Liver (tissue), 7 donors: ENCODE measurements at regions not wholly inside any gene's neighbourhood (a gene's known extent, or its start where the extent isn't known, plus 50 kb on each side); places are given as distances from the start of the nearest gene placed in this dataset.

ENCODE experiments used
- DNase-seq: peaks from one replicate; pipeline ENCODE4 v3.0.0-alpha.2; 2017; ENCODE audit warnings: low spot score
- H3K27ac ChIP-seq, 2 donors: one replicate each; pipeline ENCODE4 v1.7.0; 2013; ENCODE audit warnings: inconsistent platforms in 2 of 2, low read length in 2 of 2, control low read depth in 1 of 2, low read depth in 1 of 2, mild to moderate bottlenecking in 1 of 2
- H3K27me3 ChIP-seq, 4 donors: one replicate each; pipeline versions ENCODE4 v1.6.1 to v1.7.0; 2013; ENCODE audit warnings: low read length in 3 of 4, inconsistent platforms in 1 of 4, mild to moderate bottlenecking in 1 of 4, moderate library complexity in 1 of 4; ENCODE audit not compliant: control insufficient read depth in 4 of 4, insufficient read depth in 4 of 4
- H3K36me3 ChIP-seq, 4 donors: one replicate each; pipeline versions ENCODE4 v1.6.1 to v1.7.0; 2013; ENCODE audit warnings: low read length in 3 of 4, mild to moderate bottlenecking in 3 of 4, low read depth in 1 of 4, moderate library complexity in 1 of 4; ENCODE audit not compliant: control insufficient read depth in 4 of 4, insufficient read depth in 3 of 4
- H3K4me1 ChIP-seq, 4 donors: one replicate each; pipeline versions ENCODE4 v1.6.1 to v1.7.0; 2013; ENCODE audit warnings: low read length in 3 of 4, mild to moderate bottlenecking in 3 of 4, moderate library complexity in 1 of 4; ENCODE audit not compliant: control insufficient read depth in 4 of 4, insufficient read depth in 4 of 4
- H3K4me3 ChIP-seq, 3 donors: one replicate each; pipeline versions ENCODE4 v1.6.1 to v1.7.0; 2013; ENCODE audit warnings: low read length in 3 of 3, control low read depth in 1 of 3, low read depth in 1 of 3, mild to moderate bottlenecking in 1 of 3
- H3K9ac ChIP-seq, 2 donors: one replicate each; pipeline ENCODE4 v1.7.0; 2013; ENCODE audit warnings: low read length in 2 of 2, mild to moderate bottlenecking in 2 of 2, moderate library complexity in 2 of 2, control low read depth in 1 of 2, low read depth in 1 of 2
- H3K9me3 ChIP-seq, 4 donors: one replicate each; pipeline versions ENCODE4 v1.6.1 to v1.7.0; 2013; ENCODE audit warnings: low read length in 3 of 4; ENCODE audit not compliant: control insufficient read depth in 4 of 4
- FOXA1 ChIP-seq: IDR thresholded peaks from 2 replicates; pipeline ENCODE4 v1.6.1; 2016; ENCODE audit warnings: antibody characterized with exemption
- FOXA2 ChIP-seq: IDR thresholded peaks from 2 replicates; pipeline ENCODE4 v1.6.1; 2016; ENCODE audit warnings: antibody characterized with exemption
- GABPA ChIP-seq, 2 donors: IDR thresholded peaks in 1 of 2; conservative IDR thresholded peaks in 1 of 2; 2 replicates each; pipeline ENCODE4 v1.6.1; 2016; ENCODE audit warnings: antibody characterized with exemption in 2 of 2, mild to moderate bottlenecking in 1 of 2, moderate library complexity in 1 of 2
- HNF4A ChIP-seq, 2 donors: conservative IDR thresholded peaks; 2 replicates each; pipeline ENCODE4 v1.6.1; 2016; ENCODE audit warnings: antibody characterized with exemption in 2 of 2, mild to moderate bottlenecking in 2 of 2
- HNF4G ChIP-seq: IDR thresholded peaks from 2 replicates; pipeline ENCODE4 v1.6.1; 2016; ENCODE audit warnings: antibody characterized with exemption
- JUND ChIP-seq, 2 donors: IDR thresholded peaks; 2 replicates each; pipeline ENCODE4 v1.6.1; 2016; ENCODE audit warnings: antibody characterized with exemption in 2 of 2
- NR2F2 ChIP-seq: IDR thresholded peaks from 2 replicates; pipeline ENCODE4 v1.6.1; 2016; ENCODE audit warnings: antibody characterized with exemption
- RXRA ChIP-seq, 2 donors: IDR thresholded peaks; 2 replicates each; pipeline ENCODE4 v1.6.1; 2017 to 2018; ENCODE audit warnings: antibody characterized with exemption in 2 of 2, mild to moderate bottlenecking in 1 of 2
- SP1 ChIP-seq: IDR thresholded peaks from 2 replicates; pipeline ENCODE4 v1.6.1; 2018; ENCODE audit warnings: antibody characterized with exemption, mild to moderate bottlenecking
- TAF1 ChIP-seq: conservative IDR thresholded peaks from 2 replicates; pipeline ENCODE4 v1.6.1; 2016; ENCODE audit warnings: antibody characterized with exemption, mild to moderate bottlenecking
- YY1 ChIP-seq: IDR thresholded peaks from 2 replicates; pipeline ENCODE4 v1.6.1; 2016; ENCODE audit warnings: antibody characterized with exemption, mild to moderate bottlenecking
- ZBTB33 ChIP-seq: IDR thresholded peaks from 2 replicates; pipeline ENCODE4 v1.6.1; 2016; ENCODE audit warnings: antibody characterized with exemption
- WGBS: extraction: QIAGEN DNeasy Blood & Tissue Kit; methylation state at CpG from one replicate; pipeline ENCODE4 v1.1.7; 2013; 5-methylcytosine and 5-hydroxymethylcytosine counted together
- TF ChIP-seq, protein P1 (sequence below): IDR thresholded peaks from 2 replicates; pipeline ENCODE4 v1.6.1; 2016; ENCODE audit warnings: antibody characterized with exemption, mild to moderate bottlenecking
- TF ChIP-seq, protein P2 (sequence below): IDR thresholded peaks from 2 replicates; pipeline ENCODE4 v1.6.1; 2016; ENCODE audit warnings: antibody characterized with exemption
- TF ChIP-seq, protein P3 (sequence below): IDR thresholded peaks from 2 replicates; pipeline ENCODE4 v1.6.1; 2016; ENCODE audit warnings: antibody characterized with exemption
- donor health status: healthy.
- donor health status: healthy.
- donor health status: healthy.
- donor health status: healthy.

DNA sequence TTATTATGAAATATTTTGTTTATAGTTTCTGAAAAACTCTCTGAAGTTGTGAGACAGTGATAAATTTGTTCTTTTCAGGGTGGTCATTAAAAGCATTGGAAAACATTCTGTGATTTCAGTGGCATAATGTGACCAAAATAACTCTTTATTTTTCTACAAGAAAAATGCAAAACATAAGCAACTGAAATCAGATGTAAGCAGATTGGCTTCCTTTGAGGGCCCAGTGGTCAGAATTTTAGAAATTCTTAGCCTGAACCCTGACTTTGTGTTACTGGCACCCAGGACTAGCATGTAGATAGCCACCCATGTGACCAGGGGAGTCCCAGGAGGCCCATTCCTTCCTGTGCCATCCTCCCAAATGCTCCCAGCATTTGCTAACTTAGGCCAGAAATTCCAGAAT lies 145.6 kb upstream of the SLC38A2 start:
- H3K27ac ChIP-seq = no peak overlapping the region
- peaks cover 0 to 4% (median 0%) of the 10 kb centered on the region in 4 donors for H3K4me1 ChIP-seq
- no peaks in the 10 kb centered on the region for H3K36me3 ChIP-seq
- H3K4me3 ChIP-seq = no peak overlapping the region
- H3K9me3 ChIP-seq = no peaks in the 10 kb centered on the region
- H3K27me3 ChIP-seq = no peaks in the 10 kb centered on the region
- TF ChIP-seq TAF1 (no peak), NR2F2 (peak; percentile 49), ZBTB33 (no peak), GABPA (IDR thresholded peaks at IDR 0.05 in 1 of 2, conservative IDR thresholded peaks at IDR 0.05 in 1 of 2) (no peak), FOXA2 (no peak)
- no peak overlapping the region for H3K9ac ChIP-seq
- no peak for DNase-seq

DNA sequence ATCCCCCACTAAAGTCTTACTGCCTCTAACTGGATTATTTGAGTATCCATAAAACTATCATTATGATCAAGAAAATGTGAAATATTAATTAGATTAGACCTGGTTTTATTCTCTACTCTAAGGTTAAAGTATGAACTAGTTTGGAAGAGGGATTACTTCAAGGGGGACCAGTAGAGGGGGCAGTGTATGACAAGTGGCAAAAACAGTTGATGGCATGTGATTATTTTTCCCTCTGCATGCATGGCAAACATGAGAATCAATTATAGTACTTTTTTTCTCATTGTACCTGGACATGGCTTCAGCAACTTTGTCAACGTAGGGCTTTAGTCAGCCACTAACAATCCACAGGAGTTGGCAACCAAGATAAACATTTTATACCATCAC lies 145.0 kb upstream of the SLC38A2 start:
- TF ChIP-seq, protein P1, sequence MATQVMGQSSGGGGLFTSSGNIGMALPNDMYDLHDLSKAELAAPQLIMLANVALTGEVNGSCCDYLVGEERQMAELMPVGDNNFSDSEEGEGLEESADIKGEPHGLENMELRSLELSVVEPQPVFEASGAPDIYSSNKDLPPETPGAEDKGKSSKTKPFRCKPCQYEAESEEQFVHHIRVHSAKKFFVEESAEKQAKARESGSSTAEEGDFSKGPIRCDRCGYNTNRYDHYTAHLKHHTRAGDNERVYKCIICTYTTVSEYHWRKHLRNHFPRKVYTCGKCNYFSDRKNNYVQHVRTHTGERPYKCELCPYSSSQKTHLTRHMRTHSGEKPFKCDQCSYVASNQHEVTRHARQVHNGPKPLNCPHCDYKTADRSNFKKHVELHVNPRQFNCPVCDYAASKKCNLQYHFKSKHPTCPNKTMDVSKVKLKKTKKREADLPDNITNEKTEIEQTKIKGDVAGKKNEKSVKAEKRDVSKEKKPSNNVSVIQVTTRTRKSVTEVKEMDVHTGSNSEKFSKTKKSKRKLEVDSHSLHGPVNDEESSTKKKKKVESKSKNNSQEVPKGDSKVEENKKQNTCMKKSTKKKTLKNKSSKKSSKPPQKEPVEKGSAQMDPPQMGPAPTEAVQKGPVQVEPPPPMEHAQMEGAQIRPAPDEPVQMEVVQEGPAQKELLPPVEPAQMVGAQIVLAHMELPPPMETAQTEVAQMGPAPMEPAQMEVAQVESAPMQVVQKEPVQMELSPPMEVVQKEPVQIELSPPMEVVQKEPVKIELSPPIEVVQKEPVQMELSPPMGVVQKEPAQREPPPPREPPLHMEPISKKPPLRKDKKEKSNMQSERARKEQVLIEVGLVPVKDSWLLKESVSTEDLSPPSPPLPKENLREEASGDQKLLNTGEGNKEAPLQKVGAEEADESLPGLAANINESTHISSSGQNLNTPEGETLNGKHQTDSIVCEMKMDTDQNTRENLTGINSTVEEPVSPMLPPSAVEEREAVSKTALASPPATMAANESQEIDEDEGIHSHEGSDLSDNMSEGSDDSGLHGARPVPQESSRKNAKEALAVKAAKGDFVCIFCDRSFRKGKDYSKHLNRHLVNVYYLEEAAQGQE = no peak
- no peak for TF ChIP-seq FOXA2
- TF ChIP-seq ZBTB33 = no peak
- TF ChIP-seq FOXA1 = no peak
- TF ChIP-seq HNF4G = no peak
- no peak for TF ChIP-seq RXRA (IDR thresholded peaks at IDR 0.05)
- TF ChIP-seq JUND (IDR thresholded peaks at IDR 0.05) = no peak
- TF ChIP-seq, protein P2, sequence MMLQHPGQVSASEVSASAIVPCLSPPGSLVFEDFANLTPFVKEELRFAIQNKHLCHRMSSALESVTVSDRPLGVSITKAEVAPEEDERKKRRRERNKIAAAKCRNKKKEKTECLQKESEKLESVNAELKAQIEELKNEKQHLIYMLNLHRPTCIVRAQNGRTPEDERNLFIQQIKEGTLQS = no peak
- no peak for TF ChIP-seq YY1
- no peak for TF ChIP-seq SP1
- no peak for TF ChIP-seq HNF4A (conservative IDR thresholded peaks at IDR 0.05)
- TF ChIP-seq, protein P3, sequence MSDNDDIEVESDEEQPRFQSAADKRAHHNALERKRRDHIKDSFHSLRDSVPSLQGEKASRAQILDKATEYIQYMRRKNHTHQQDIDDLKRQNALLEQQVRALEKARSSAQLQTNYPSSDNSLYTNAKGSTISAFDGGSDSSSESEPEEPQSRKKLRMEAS = no peak
- TF ChIP-seq NR2F2 = no peak
- DNase-seq = no peak
- 91% methylated on average over 1 of the region's 1 CpG for WGBS
- no peaks in the 10 kb centered on the region for H3K27me3 ChIP-seq
- H3K4me1 ChIP-seq = peaks cover 0 to 4% (median 0%) of the 10 kb centered on the region in 4 donors
- H3K36me3 ChIP-seq = no peaks in the 10 kb centered on the region
- H3K9ac ChIP-seq = no peak overlapping the region
- no peaks in the 10 kb centered on the region for H3K9me3 ChIP-seq
- H3K4me3 ChIP-seq = no peak overlapping the region
- no peak overlapping the region for H3K27ac ChIP-seq
